Progenitor cell of endocrine pancreas (in vitro differentiated cells): ENCODE measurements at regions not wholly inside any gene's neighbourhood (a gene's known extent, or its start where the extent isn't known, plus 50 kb on each side); places are given as distances from the start of the nearest gene placed in this dataset.
"Not testable (repeated sequence)": the region's sequence is repeated elsewhere in the genome, so short reads cannot be mapped to it uniquely, and the experiment has no call there.

Experiments
- DNase-seq: peaks from one replicate; pipeline ENCODE4 v3.0.0; 2021; ENCODE audit warnings: low spot score; ENCODE audit not compliant: unreplicated experiment
- H3K27ac Mint-ChIP-seq: 2 replicates; pipeline ENCODE4 v1.8.0; 2021; ENCODE audit warnings: mild to moderate bottlenecking, moderate library complexity, mixed read lengths
- H3K27me3 Mint-ChIP-seq: 2 replicates; pipeline ENCODE4 v1.8.0; 2021; ENCODE audit warnings: mixed read lengths
- H3K36me3 Mint-ChIP-seq: 2 replicates; pipeline ENCODE4 v1.8.0; 2022; ENCODE audit warnings: mixed read lengths; ENCODE audit not compliant: insufficient read depth
- H3K4me1 Mint-ChIP-seq: 2 replicates; pipeline ENCODE4 v1.8.0; 2021; ENCODE audit warnings: low read depth, mixed read lengths
- H3K4me3 Mint-ChIP-seq: 2 replicates; pipeline ENCODE4 v1.8.0; 2021; ENCODE audit warnings: low read depth, mild to moderate bottlenecking, moderate library complexity, mixed read lengths
- H3K9me3 Mint-ChIP-seq: 2 replicates; pipeline ENCODE4 v1.8.0; 2021; ENCODE audit warnings: low read depth, mixed read lengths
- TF ChIP-seq, protein P1 (sequence below): fragments of 200-600 bp; sonication (generic); IDR thresholded peaks from one replicate; pipeline ENCODE4 v1.5.0; 2021; ENCODE audit warnings: antibody characterized with exemption, mild to moderate bottlenecking; ENCODE audit not compliant: unreplicated experiment

DNA sequence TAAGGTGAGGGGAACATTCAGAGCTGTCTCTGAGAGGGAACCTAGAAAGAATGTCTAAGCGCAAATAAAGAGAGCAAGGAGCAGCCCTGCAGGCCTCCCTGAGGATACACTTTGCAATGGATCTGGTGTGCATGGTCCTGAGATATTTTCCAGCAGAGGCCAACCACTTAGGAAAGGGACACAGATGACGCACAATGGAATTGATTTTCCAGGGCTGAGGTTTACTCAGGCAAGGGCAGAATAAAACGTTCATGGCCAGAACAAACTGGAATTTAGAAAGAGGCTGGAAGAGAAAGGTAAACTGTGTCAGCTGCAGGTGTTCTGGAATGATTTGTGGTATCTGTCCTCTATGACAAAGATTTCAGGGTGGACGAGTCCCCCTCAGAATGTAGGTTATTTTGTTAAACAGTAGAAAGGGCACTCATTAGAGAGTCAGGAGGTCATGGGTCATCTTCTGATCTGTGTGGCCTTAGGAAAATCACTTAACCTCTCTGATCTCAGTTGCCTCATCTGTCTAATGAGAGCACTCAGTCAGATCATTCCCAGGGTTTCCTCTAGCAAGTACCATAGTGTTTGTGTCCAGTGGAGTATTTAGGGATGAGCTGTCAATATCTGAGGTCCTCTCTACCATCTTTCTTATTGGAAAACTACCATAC is 61.8 kb upstream of the PGBD5 start:
- Mint-ChIP-seq H3K36me3 (no peaks in the 10 kb centered on the region), H3K27ac (peak overlapping the region; percentile 53), H3K4me3 (no peak overlapping the region), H3K9me3 (no peaks in the 10 kb centered on the region), H3K27me3 (no peaks in the 10 kb centered on the region), H3K4me1 (peaks cover 17% of the 10 kb centered on the region)
- no peak for DNase-seq
- TF ChIP-seq, protein P1, sequence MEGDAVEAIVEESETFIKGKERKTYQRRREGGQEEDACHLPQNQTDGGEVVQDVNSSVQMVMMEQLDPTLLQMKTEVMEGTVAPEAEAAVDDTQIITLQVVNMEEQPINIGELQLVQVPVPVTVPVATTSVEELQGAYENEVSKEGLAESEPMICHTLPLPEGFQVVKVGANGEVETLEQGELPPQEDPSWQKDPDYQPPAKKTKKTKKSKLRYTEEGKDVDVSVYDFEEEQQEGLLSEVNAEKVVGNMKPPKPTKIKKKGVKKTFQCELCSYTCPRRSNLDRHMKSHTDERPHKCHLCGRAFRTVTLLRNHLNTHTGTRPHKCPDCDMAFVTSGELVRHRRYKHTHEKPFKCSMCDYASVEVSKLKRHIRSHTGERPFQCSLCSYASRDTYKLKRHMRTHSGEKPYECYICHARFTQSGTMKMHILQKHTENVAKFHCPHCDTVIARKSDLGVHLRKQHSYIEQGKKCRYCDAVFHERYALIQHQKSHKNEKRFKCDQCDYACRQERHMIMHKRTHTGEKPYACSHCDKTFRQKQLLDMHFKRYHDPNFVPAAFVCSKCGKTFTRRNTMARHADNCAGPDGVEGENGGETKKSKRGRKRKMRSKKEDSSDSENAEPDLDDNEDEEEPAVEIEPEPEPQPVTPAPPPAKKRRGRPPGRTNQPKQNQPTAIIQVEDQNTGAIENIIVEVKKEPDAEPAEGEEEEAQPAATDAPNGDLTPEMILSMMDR = no peak

DNA sequence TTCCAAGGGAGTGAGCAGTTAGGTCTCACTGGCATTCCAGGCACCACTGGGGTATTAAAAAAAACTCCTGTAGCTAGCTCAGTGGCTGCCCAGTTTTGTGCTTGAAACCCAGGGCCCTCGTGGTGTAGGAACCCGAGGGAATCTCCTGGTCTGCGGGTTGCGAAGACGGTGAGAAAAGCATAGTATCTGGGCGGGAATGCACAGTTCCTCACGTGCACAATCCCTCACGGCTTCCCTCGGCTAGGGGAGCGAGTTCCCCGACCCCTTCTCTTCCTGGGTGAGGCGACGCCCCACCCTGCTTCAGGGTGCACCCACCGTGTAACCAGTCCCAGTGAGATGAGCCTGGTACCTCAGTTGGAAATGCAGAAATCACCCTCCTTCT is 50.5 kb upstream of the PGBD5 start:
- H3K4me1 Mint-ChIP-seq = peaks cover 18% of the 10 kb centered on the region
- H3K27ac Mint-ChIP-seq = no peak overlapping the region
- H3K9me3 Mint-ChIP-seq = peaks cover 11% of the 10 kb centered on the region
- TF ChIP-seq, protein P1 = no peak
- no peak for DNase-seq
- no peaks in the 10 kb centered on the region for H3K27me3 Mint-ChIP-seq
- H3K36me3 Mint-ChIP-seq = no peaks in the 10 kb centered on the region
- no peak overlapping the region for H3K4me3 Mint-ChIP-seq

DNA sequence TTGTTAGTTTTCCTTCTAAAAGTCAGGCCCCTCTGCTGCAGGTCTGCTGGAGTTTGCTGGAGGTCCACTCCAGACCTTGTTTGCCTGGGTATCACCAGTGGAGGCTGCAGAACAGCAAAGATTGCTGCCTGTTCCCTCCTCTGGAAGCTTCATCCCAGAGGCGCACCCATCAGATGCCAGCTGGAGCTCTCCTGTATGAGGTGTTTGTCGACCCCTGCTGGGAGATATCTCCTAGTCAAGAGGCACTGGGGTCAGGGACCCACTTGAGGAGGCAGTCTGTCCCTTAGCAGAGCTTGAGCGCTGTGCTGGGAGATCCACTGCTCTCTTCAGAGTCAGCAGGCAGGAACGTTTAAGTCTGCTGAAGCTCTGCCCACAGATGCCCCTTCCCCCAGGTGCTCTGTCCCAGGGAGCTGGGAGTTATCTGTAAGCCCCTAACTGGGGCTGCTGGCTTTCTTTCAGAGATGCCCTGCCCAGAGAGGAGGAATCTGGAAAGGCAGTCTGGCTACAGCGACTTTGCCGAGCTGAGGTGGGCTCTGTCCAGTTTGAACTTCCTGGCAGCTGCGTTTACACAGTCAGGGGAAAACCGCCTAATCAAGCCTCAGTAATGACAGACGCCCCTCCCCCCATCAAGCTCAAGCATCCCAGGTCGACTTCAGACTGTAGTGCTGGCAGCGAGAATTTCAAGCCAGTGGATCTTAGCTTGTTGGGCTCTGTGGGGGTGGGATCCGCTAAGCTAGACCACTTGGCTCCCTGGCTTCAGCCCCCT is 49.9 kb upstream of the PGBD5 start:
- Mint-ChIP-seq H3K27ac (peak overlapping the region; percentile 56), H3K9me3 (peaks cover 16% of the 10 kb centered on the region), H3K4me1 (peaks cover 18% of the 10 kb centered on the region)
- H3K36me3 Mint-ChIP-seq, H3K4me3 Mint-ChIP-seq, H3K27me3 Mint-ChIP-seq: not testable (repeated sequence)
- TF ChIP-seq, protein P1 = peak; percentile 27
- peak; percentile 19 for DNase-seq
